Liver (tissue), 8 donors: ENCODE measurements at regions not wholly inside any gene's neighbourhood (a gene's known extent, or its start where the extent isn't known, plus 50 kb on each side); places are given as distances from the start of the nearest gene placed in this dataset.

Experiments
- DNase-seq: peaks from one replicate; pipeline ENCODE4 v3.0.0-alpha.2; 2017; ENCODE audit warnings: low spot score
- H3K27ac ChIP-seq, 2 donors: one replicate each; pipeline ENCODE4 v1.7.0; 2013; ENCODE audit warnings: inconsistent platforms in 2 of 2, low read length in 2 of 2, control low read depth in 1 of 2, low read depth in 1 of 2, mild to moderate bottlenecking in 1 of 2
- H3K27me3 ChIP-seq, 4 donors: one replicate each; pipeline versions ENCODE4 v1.6.1 to v1.7.0; 2013; ENCODE audit warnings: low read length in 3 of 4, inconsistent platforms in 1 of 4, mild to moderate bottlenecking in 1 of 4, moderate library complexity in 1 of 4; ENCODE audit not compliant: control insufficient read depth in 4 of 4, insufficient read depth in 4 of 4
- H3K36me3 ChIP-seq, 4 donors: one replicate each; pipeline versions ENCODE4 v1.6.1 to v1.7.0; 2013; ENCODE audit warnings: low read length in 3 of 4, mild to moderate bottlenecking in 3 of 4, low read depth in 1 of 4, moderate library complexity in 1 of 4; ENCODE audit not compliant: control insufficient read depth in 4 of 4, insufficient read depth in 3 of 4
- H3K4me1 ChIP-seq, 4 donors: one replicate each; pipeline versions ENCODE4 v1.6.1 to v1.7.0; 2013; ENCODE audit warnings: low read length in 3 of 4, mild to moderate bottlenecking in 3 of 4, moderate library complexity in 1 of 4; ENCODE audit not compliant: control insufficient read depth in 4 of 4, insufficient read depth in 4 of 4
- H3K4me3 ChIP-seq, 3 donors: one replicate each; pipeline versions ENCODE4 v1.6.1 to v1.7.0; 2013; ENCODE audit warnings: low read length in 3 of 3, control low read depth in 1 of 3, low read depth in 1 of 3, mild to moderate bottlenecking in 1 of 3
- H3K9ac ChIP-seq, 2 donors: one replicate each; pipeline ENCODE4 v1.7.0; 2013; ENCODE audit warnings: low read length in 2 of 2, mild to moderate bottlenecking in 2 of 2, moderate library complexity in 2 of 2, control low read depth in 1 of 2, low read depth in 1 of 2
- H3K9me3 ChIP-seq, 4 donors: one replicate each; pipeline versions ENCODE4 v1.6.1 to v1.7.0; 2013; ENCODE audit warnings: low read length in 3 of 4; ENCODE audit not compliant: control insufficient read depth in 4 of 4
- FOXA2 ChIP-seq: IDR thresholded peaks from 2 replicates; pipeline ENCODE4 v1.6.1; 2016; ENCODE audit warnings: antibody characterized with exemption
- GABPA ChIP-seq, 2 donors: IDR thresholded peaks in 1 of 2; conservative IDR thresholded peaks in 1 of 2; 2 replicates each; pipeline ENCODE4 v1.6.1; 2016; ENCODE audit warnings: antibody characterized with exemption in 2 of 2, mild to moderate bottlenecking in 1 of 2, moderate library complexity in 1 of 2
- HNF4G ChIP-seq: IDR thresholded peaks from 2 replicates; pipeline ENCODE4 v1.6.1; 2016; ENCODE audit warnings: antibody characterized with exemption
- NR2F2 ChIP-seq: IDR thresholded peaks from 2 replicates; pipeline ENCODE4 v1.6.1; 2016; ENCODE audit warnings: antibody characterized with exemption
- SP1 ChIP-seq: IDR thresholded peaks from 2 replicates; pipeline ENCODE4 v1.6.1; 2018; ENCODE audit warnings: antibody characterized with exemption, mild to moderate bottlenecking
- YY1 ChIP-seq: IDR thresholded peaks from 2 replicates; pipeline ENCODE4 v1.6.1; 2016; ENCODE audit warnings: antibody characterized with exemption, mild to moderate bottlenecking
- WGBS: extraction: QIAGEN DNeasy Blood & Tissue Kit; methylation state at CpG from one replicate; pipeline ENCODE4 v1.1.7; 2013; 5-methylcytosine and 5-hydroxymethylcytosine counted together
- TF ChIP-seq, protein P1 (sequence below): IDR thresholded peaks from 2 replicates; pipeline ENCODE4 v1.6.1; 2016; ENCODE audit warnings: antibody characterized with exemption
- TF ChIP-seq, protein P2 (sequence below): IDR thresholded peaks from 2 replicates; pipeline ENCODE4 v1.6.1; 2016; ENCODE audit warnings: antibody characterized with exemption
- TF ChIP-seq, protein P3 (sequence below): fragments of 150-350 bp; IDR thresholded peaks from 2 replicates; pipeline ENCODE4 v1.5.1; 2017; ENCODE audit warnings: improper control_type of control experiment, low read depth, low read length; ENCODE audit not compliant: missing input control
- TF ChIP-seq, protein P4 (sequence below): IDR thresholded peaks from 2 replicates; pipeline ENCODE4 v1.6.1; 2016; ENCODE audit warnings: antibody characterized with exemption
- TF ChIP-seq, protein P5 (sequence below): IDR thresholded peaks from 2 replicates; pipeline ENCODE4 v1.6.1; 2016; ENCODE audit warnings: antibody characterized with exemption, mild to moderate bottlenecking
- donor health status: healthy.
- donor health status: healthy.
- donor health status: healthy.
- donor health status: healthy.
- donor health status: healthy.

GRCh38 chr13:85693889-85694511 lies 105.2 kb downstream of the SLITRK6 start:
- 71% methylated on average over 7 of the region's 7 CpGs for WGBS

GRCh38 chr13:85690368-85690767 lies 108.9 kb downstream of the SLITRK6 start:
- TF ChIP-seq YY1 = no peak
- TF ChIP-seq, protein P1, sequence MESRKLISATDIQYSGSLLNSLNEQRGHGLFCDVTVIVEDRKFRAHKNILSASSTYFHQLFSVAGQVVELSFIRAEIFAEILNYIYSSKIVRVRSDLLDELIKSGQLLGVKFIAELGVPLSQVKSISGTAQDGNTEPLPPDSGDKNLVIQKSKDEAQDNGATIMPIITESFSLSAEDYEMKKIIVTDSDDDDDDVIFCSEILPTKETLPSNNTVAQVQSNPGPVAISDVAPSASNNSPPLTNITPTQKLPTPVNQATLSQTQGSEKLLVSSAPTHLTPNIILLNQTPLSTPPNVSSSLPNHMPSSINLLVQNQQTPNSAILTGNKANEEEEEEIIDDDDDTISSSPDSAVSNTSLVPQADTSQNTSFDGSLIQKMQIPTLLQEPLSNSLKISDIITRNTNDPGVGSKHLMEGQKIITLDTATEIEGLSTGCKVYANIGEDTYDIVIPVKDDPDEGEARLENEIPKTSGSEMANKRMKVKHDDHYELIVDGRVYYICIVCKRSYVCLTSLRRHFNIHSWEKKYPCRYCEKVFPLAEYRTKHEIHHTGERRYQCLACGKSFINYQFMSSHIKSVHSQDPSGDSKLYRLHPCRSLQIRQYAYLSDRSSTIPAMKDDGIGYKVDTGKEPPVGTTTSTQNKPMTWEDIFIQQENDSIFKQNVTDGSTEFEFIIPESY = no peak
- TF ChIP-seq, protein P2, sequence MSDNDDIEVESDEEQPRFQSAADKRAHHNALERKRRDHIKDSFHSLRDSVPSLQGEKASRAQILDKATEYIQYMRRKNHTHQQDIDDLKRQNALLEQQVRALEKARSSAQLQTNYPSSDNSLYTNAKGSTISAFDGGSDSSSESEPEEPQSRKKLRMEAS = no peak
- TF ChIP-seq HNF4G = no peak
- no peak for TF ChIP-seq GABPA (IDR thresholded peaks at IDR 0.05 in 1 of 2, conservative IDR thresholded peaks at IDR 0.05 in 1 of 2)
- TF ChIP-seq NR2F2 = no peak
- TF ChIP-seq, protein P3, sequence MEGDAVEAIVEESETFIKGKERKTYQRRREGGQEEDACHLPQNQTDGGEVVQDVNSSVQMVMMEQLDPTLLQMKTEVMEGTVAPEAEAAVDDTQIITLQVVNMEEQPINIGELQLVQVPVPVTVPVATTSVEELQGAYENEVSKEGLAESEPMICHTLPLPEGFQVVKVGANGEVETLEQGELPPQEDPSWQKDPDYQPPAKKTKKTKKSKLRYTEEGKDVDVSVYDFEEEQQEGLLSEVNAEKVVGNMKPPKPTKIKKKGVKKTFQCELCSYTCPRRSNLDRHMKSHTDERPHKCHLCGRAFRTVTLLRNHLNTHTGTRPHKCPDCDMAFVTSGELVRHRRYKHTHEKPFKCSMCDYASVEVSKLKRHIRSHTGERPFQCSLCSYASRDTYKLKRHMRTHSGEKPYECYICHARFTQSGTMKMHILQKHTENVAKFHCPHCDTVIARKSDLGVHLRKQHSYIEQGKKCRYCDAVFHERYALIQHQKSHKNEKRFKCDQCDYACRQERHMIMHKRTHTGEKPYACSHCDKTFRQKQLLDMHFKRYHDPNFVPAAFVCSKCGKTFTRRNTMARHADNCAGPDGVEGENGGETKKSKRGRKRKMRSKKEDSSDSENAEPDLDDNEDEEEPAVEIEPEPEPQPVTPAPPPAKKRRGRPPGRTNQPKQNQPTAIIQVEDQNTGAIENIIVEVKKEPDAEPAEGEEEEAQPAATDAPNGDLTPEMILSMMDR = no peak
- TF ChIP-seq, protein P4, sequence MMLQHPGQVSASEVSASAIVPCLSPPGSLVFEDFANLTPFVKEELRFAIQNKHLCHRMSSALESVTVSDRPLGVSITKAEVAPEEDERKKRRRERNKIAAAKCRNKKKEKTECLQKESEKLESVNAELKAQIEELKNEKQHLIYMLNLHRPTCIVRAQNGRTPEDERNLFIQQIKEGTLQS = no peak
- no peak for TF ChIP-seq FOXA2
- no peak for TF ChIP-seq SP1
- TF ChIP-seq, protein P5, sequence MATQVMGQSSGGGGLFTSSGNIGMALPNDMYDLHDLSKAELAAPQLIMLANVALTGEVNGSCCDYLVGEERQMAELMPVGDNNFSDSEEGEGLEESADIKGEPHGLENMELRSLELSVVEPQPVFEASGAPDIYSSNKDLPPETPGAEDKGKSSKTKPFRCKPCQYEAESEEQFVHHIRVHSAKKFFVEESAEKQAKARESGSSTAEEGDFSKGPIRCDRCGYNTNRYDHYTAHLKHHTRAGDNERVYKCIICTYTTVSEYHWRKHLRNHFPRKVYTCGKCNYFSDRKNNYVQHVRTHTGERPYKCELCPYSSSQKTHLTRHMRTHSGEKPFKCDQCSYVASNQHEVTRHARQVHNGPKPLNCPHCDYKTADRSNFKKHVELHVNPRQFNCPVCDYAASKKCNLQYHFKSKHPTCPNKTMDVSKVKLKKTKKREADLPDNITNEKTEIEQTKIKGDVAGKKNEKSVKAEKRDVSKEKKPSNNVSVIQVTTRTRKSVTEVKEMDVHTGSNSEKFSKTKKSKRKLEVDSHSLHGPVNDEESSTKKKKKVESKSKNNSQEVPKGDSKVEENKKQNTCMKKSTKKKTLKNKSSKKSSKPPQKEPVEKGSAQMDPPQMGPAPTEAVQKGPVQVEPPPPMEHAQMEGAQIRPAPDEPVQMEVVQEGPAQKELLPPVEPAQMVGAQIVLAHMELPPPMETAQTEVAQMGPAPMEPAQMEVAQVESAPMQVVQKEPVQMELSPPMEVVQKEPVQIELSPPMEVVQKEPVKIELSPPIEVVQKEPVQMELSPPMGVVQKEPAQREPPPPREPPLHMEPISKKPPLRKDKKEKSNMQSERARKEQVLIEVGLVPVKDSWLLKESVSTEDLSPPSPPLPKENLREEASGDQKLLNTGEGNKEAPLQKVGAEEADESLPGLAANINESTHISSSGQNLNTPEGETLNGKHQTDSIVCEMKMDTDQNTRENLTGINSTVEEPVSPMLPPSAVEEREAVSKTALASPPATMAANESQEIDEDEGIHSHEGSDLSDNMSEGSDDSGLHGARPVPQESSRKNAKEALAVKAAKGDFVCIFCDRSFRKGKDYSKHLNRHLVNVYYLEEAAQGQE = no peak

More at GRCh38 chr13:85693889-85694511, 105.2 kb downstream of the SLITRK6 start:
- no peak overlapping the region for H3K27ac ChIP-seq
- no peaks in the 10 kb centered on the region for H3K9me3 ChIP-seq
- no peaks in the 10 kb centered on the region for H3K27me3 ChIP-seq
- H3K4me3 ChIP-seq = no peak overlapping the region
- DNase-seq = no peak
- no peaks in the 10 kb centered on the region for H3K4me1 ChIP-seq
- no peaks in the 10 kb centered on the region for H3K36me3 ChIP-seq
- no peak for TF ChIP-seq YY1
- no peak for TF ChIP-seq NR2F2
- no peak overlapping the region for H3K9ac ChIP-seq

More at GRCh38 chr13:85690368-85690767, 108.9 kb downstream of the SLITRK6 start:
- Histone ChIP-seq H3K4me3 (no peak overlapping the region), H3K4me1 (no peaks in the 10 kb centered on the region), H3K36me3 (no peaks in the 10 kb centered on the region), H3K27me3 (no peaks in the 10 kb centered on the region), H3K9me3 (no peaks in the 10 kb centered on the region), H3K9ac (no peak overlapping the region), H3K27ac (no peak overlapping the region)
- DNase-seq = no peak
- 0% methylated on average over 1 of the region's 1 CpG for WGBS
